IMR-90 (cell line): ENCODE measurements at regions not wholly inside any gene's neighbourhood (a gene's known extent, or its start where the extent isn't known, plus 50 kb on each side); places are given as distances from the start of the nearest gene placed in this dataset.

Experiments used
- ATAC-seq: fragments of 200-7000 bp; cut with Tn5 transposase; 2 replicates; pipeline ENCODE4 v1.9.1; 2020; ENCODE audit warnings: low read depth, mild to moderate bottlenecking, moderate library complexity
- BruUV-seq: library from RNA; stranded (reverse); fragments of 400-500 nt; replicated peaks from 2 replicates; lab custom pipeline; 2021; lab: Mats Ljungman, UMichigan
- CTCF ChIA-PET: fragments of 300-600 bp; formaldehyde crosslinking; extraction: SDS; loops from one replicate; lab custom pipeline; 2021; ENCODE audit warnings: antibody characterized with exemption; lab: Yijun Ruan, JAX
- POLR2A ChIA-PET: fragments of 300-600 bp; sonication (Branson Sonifier 250); formaldehyde crosslinking; loops from one replicate; lab custom pipeline; 2022; ENCODE audit warnings: antibody characterized with exemption; ENCODE audit not compliant: unreplicated experiment; lab: Charles Lee
- DNase-seq: peaks from one replicate; pipeline ENCODE4 v3.0.0; 2013
- H2AFZ ChIP-seq: replicated peaks from 2 replicates; pipeline ENCODE3; 2013; ENCODE audit warnings: low read length, mild to moderate bottlenecking; ENCODE audit not compliant: poor library complexity
- H2AK5ac ChIP-seq: 2 replicates; pipeline ENCODE4 v1.6.1; 2013; ENCODE audit warnings: low read depth, low read length, inconsistent platforms
- H2AK9ac ChIP-seq: replicated peaks from 2 replicates; pipeline ENCODE3; 2013; ENCODE audit warnings: mild to moderate bottlenecking, low read depth, low read length, moderate library complexity; ENCODE audit not compliant: poor library complexity
- H2BK120ac ChIP-seq: 2 replicates; pipeline ENCODE4 v1.6.1; 2013; ENCODE audit warnings: low read depth, low read length, inconsistent platforms
- H2BK15ac ChIP-seq: 3 replicates; pipeline ENCODE4 v1.6.1; 2013; ENCODE audit warnings: low read depth, low read length, inconsistent platforms
- H2BK20ac ChIP-seq: 2 replicates; pipeline ENCODE4 v1.6.1; 2013; ENCODE audit warnings: low read depth, mild to moderate bottlenecking, inconsistent platforms, low read length, moderate library complexity
- H2BK5ac ChIP-seq: 2 replicates; pipeline ENCODE4 v1.6.1; 2013; ENCODE audit warnings: mild to moderate bottlenecking, low read depth, low read length, inconsistent platforms; ENCODE audit not compliant: poor library complexity, severe bottlenecking
- H3K14ac ChIP-seq: replicated peaks from 2 replicates; pipeline ENCODE4 v1.6.1; 2013; ENCODE audit warnings: low read depth, low read length, inconsistent platforms
- H3K18ac ChIP-seq: 2 replicates; pipeline ENCODE4 v1.6.1; 2013; ENCODE audit warnings: low read depth, low read length, control low read depth
- H3K23ac ChIP-seq: 2 replicates; pipeline ENCODE4 v1.6.1; 2013; ENCODE audit warnings: low read depth, low read length, inconsistent platforms
- H3K27ac ChIP-seq: 2 replicates; pipeline ENCODE4 v1.5.1; 2013; ENCODE audit warnings: mild to moderate bottlenecking, control low read depth, low read length; ENCODE audit not compliant: insufficient read depth
- H3K27me3 ChIP-seq: 2 replicates; pipeline ENCODE4 v1.6.1; 2013; ENCODE audit warnings: low read length; ENCODE audit not compliant: control insufficient read depth, insufficient read depth
- H3K36me3 ChIP-seq: 2 replicates; pipeline ENCODE4 v1.6.1; 2013; ENCODE audit warnings: low read length, mixed read lengths; ENCODE audit not compliant: control insufficient read depth, insufficient read depth
- H3K4ac ChIP-seq: 2 replicates; pipeline ENCODE4 v1.6.1; 2013; ENCODE audit warnings: low read depth, low read length, inconsistent platforms
- H3K4me1 ChIP-seq: 2 replicates; pipeline ENCODE4 v1.6.1; 2013; ENCODE audit warnings: low read length, mixed read lengths; ENCODE audit not compliant: control insufficient read depth, insufficient read depth
- H3K4me2 ChIP-seq: 2 replicates; pipeline ENCODE4 v1.6.1; 2013; ENCODE audit warnings: low read depth, mild to moderate bottlenecking, control low read depth, low read length, moderate library complexity
- H3K4me3 ChIP-seq: 2 replicates; pipeline ENCODE4 v1.5.1; 2013; ENCODE audit warnings: low read depth, mild to moderate bottlenecking, control low read depth, low read length, moderate library complexity; ENCODE audit not compliant: insufficient read depth
- H3K56ac ChIP-seq: 2 replicates; pipeline ENCODE4 v1.6.1; 2013; ENCODE audit warnings: low read length, inconsistent platforms; ENCODE audit not compliant: insufficient read depth; ENCODE audit errors: extremely low read depth
- H3K79me1 ChIP-seq, 2 experiments: 2 replicates each; pipeline ENCODE4 v1.6.1; 2013; ENCODE audit warnings: low read length in 2 of 2, inconsistent platforms in 1 of 2, low read depth in 1 of 2
- H3K9ac ChIP-seq: 2 replicates; pipeline ENCODE4 v1.6.1; 2013; ENCODE audit warnings: low read depth, low read length, control low read depth
- H3K9me1 ChIP-seq: 2 replicates; pipeline ENCODE4 v1.6.1; 2013; ENCODE audit warnings: low read length, inconsistent platforms; ENCODE audit not compliant: insufficient read depth
- H3K9me3 ChIP-seq: 2 replicates; pipeline ENCODE4 v1.6.1; 2013; ENCODE audit warnings: low read length; ENCODE audit not compliant: control insufficient read depth, insufficient read depth
- H4K20me1 ChIP-seq: 2 replicates; pipeline ENCODE4 v1.6.1; 2013; ENCODE audit warnings: low read length, inconsistent platforms; ENCODE audit not compliant: insufficient read depth
- H4K5ac ChIP-seq: 2 replicates; pipeline ENCODE4 v1.6.1; 2013; ENCODE audit warnings: mild to moderate bottlenecking, low read depth, low read length, control low read depth
- H4K8ac ChIP-seq, 2 experiments: 2 replicates each; pipeline ENCODE4 v1.6.1; 2013; ENCODE audit warnings: low read depth in 2 of 2, low read length in 2 of 2, control low read depth in 1 of 2, inconsistent platforms in 1 of 2
- H4K91ac ChIP-seq: 2 replicates; pipeline ENCODE4 v1.6.1; 2013; ENCODE audit warnings: low read depth, low read length, inconsistent platforms; ENCODE audit not compliant: insufficient read depth
- CHD1 ChIP-seq: IDR thresholded peaks from 2 replicates; pipeline ENCODE4 v1.6.1; 2012; ENCODE audit warnings: low read depth, low read length, improper control_type of control experiment
- FOS ChIP-seq: fragments of 150-350 bp; IDR thresholded peaks from 2 replicates; pipeline ENCODE4 v1.6.1; 2016; ENCODE audit warnings: low read depth, low read length
- MAFK ChIP-seq: IDR thresholded peaks from 2 replicates; pipeline ENCODE4 v1.6.1; 2012; ENCODE audit warnings: low read depth, low read length, improper control_type of control experiment
- MXI1 ChIP-seq: IDR thresholded peaks from 2 replicates; pipeline ENCODE4 v1.6.1; 2012; ENCODE audit warnings: low read depth, mild to moderate bottlenecking, low read length, moderate library complexity, borderline replicate concordance
- RCOR1 ChIP-seq: IDR thresholded peaks from 2 replicates; pipeline ENCODE4 v1.6.1; 2012; ENCODE audit warnings: mild to moderate bottlenecking, low read length, improper control_type of control experiment; ENCODE audit not compliant: insufficient replicate concordance
- RFX5 ChIP-seq: IDR thresholded peaks from 2 replicates; pipeline ENCODE4 v1.8.0; 2012; ENCODE audit warnings: low read depth, mild to moderate bottlenecking, low read length, moderate library complexity
- USF2 ChIP-seq: fragments of 150-350 bp; IDR thresholded peaks from 2 replicates; pipeline ENCODE4 v1.6.1; 2017; ENCODE audit warnings: mild to moderate bottlenecking, antibody characterized with exemption, low read length, low read depth
- WGBS, 2 experiments: methylation state at CpG; one replicate each; pipeline versions ENCODE4 v1.1.5 to v1.1.7; 2013; ENCODE audit warnings: missing lambda C conversion rate in 2 of 2; ENCODE audit not compliant: insufficient read length in 1 of 2; ENCODE audit errors: extremely low coverage in 2 of 2; 5-methylcytosine and 5-hydroxymethylcytosine counted together
- dilution Hi-C: fragments of 300-500 bp; cut with HindIII; formaldehyde crosslinking; loops from one replicate; pipeline ENCODE4 v1.14.3; 2018; ENCODE audit warnings: low sequenced_read_pairs; ENCODE audit not compliant: unreplicated experiment
- in situ Hi-C: fragments of 300-500 bp; cut with MboI; formaldehyde crosslinking; loops from 3 replicates; pipeline ENCODE4 v1.14.3; 2019; ENCODE audit warnings: low sequenced_read_pairs, inconsistent platforms, mixed read lengths
- intact Hi-C: fragments of 100-400 bp; cut with micrococcal nuclease; formaldehyde crosslinking; loops from 2 replicates; pipeline ENCODE4 v1.10.0; 2022
- TF ChIP-seq, protein P1 (sequence below): conservative IDR thresholded peaks from 2 replicates; pipeline ENCODE4 v1.5.1; 2012; ENCODE audit warnings: mild to moderate bottlenecking, low read depth, low read length, improper control_type of control experiment
- TF ChIP-seq, protein P2 (sequence below): fragments of 150-350 bp; IDR thresholded peaks from 2 replicates; pipeline ENCODE4 v1.6.1; 2016; ENCODE audit warnings: low read depth, mild to moderate bottlenecking, low read length, moderate library complexity, borderline replicate concordance

GRCh38 chr1:55716610-55717009 lies 501.4 kb upstream of the USP24 start:
- Histone ChIP-seq H3K27me3 (no peaks in the 10 kb centered on the region), H2AK9ac (no peak overlapping the region), H3K36me3 (no peaks in the 10 kb centered on the region), H3K9ac (peak overlapping the region; percentile 45), H3K4me2 (no peak overlapping the region; the same call in 1 of the 2 replicates), H3K4me3 (no peak overlapping the region), H4K5ac (peak overlapping the region; percentile 78), H3K18ac (peak overlapping the region; percentile 98), H4K8ac (peak overlapping the region; percentile 85 to 91), H4K91ac (peak overlapping the region; percentile 95), H3K56ac (peak overlapping the region; percentile 91), H3K9me3 (no peaks in the 10 kb centered on the region), H3K4ac (peak overlapping the region; percentile 100), H3K4me1 (peaks cover 36% of the 10 kb centered on the region), H2AFZ (no peak overlapping the region), H2BK5ac (peak overlapping the region; percentile 99), H3K27ac (peak overlapping the region; percentile 97), H2BK120ac (peak overlapping the region; percentile 100), H2AK5ac (peak overlapping the region; percentile 86), H3K14ac (peak overlapping the region; percentile 96), H3K79me1 (0 out of 4 replicates have a peak, but pooled peaks cover 0 to 6% of the 10 kb centered on the region in 2 experiments), H2BK20ac (peak overlapping the region; percentile 100), H4K20me1 (no peaks in the 10 kb centered on the region), H3K9me1 (peaks cover 29% of the 10 kb centered on the region), H2BK15ac (peak overlapping the region; percentile 98), H3K23ac (peak overlapping the region; percentile 83)
- peak; percentile 78 for DNase-seq
- peak; percentile 1; the same call in 1 of the 2 replicates for ATAC-seq
- BruUV-seq = no TSS peak
- WGBS, 2 experiments = no CpG with 5 or more reads among the region's 1 CpG
- ChIA-PET POLR2A (interaction anchor here (0.5 to 0.7 kb wide), 2 partner anchors 9 to 25 kb away, joined by 3 read pairs; no protein-coding TSS in a partner anchor), CTCF (interaction anchor here (0.5 to 1.2 kb wide), 2 partner anchors 12 to 138 kb away, joined by 3 read pairs; no protein-coding TSS in a partner anchor)
- TF ChIP-seq RCOR1 (no peak), FOS (no peak), CHD1 (no peak), USF2 (no peak), RFX5 (no peak), MAFK (no peak), MXI1 (no peak)
- TF ChIP-seq, protein P1, sequence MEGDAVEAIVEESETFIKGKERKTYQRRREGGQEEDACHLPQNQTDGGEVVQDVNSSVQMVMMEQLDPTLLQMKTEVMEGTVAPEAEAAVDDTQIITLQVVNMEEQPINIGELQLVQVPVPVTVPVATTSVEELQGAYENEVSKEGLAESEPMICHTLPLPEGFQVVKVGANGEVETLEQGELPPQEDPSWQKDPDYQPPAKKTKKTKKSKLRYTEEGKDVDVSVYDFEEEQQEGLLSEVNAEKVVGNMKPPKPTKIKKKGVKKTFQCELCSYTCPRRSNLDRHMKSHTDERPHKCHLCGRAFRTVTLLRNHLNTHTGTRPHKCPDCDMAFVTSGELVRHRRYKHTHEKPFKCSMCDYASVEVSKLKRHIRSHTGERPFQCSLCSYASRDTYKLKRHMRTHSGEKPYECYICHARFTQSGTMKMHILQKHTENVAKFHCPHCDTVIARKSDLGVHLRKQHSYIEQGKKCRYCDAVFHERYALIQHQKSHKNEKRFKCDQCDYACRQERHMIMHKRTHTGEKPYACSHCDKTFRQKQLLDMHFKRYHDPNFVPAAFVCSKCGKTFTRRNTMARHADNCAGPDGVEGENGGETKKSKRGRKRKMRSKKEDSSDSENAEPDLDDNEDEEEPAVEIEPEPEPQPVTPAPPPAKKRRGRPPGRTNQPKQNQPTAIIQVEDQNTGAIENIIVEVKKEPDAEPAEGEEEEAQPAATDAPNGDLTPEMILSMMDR = no peak
- TF ChIP-seq, protein P2, sequence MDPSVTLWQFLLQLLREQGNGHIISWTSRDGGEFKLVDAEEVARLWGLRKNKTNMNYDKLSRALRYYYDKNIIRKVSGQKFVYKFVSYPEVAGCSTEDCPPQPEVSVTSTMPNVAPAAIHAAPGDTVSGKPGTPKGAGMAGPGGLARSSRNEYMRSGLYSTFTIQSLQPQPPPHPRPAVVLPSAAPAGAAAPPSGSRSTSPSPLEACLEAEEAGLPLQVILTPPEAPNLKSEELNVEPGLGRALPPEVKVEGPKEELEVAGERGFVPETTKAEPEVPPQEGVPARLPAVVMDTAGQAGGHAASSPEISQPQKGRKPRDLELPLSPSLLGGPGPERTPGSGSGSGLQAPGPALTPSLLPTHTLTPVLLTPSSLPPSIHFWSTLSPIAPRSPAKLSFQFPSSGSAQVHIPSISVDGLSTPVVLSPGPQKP = no peak
- intact Hi-C loops (loop anchor here (5.0 to 10.0 kb wide), 3 partner anchors 209 to 768 kb away; no protein-coding TSS in a partner anchor), dilution Hi-C loops (no loop called here), in situ Hi-C loops (no loop called here)
